ENCODE measurements at regions not wholly inside any gene's neighbourhood (a gene's known extent, or its start where the extent isn't known, plus 50 kb on each side); places are given as distances from the start of the nearest gene placed in this dataset.
"Not testable (repeated sequence)": the region's sequence is repeated elsewhere in the genome, so short reads cannot be mapped to it uniquely, and the experiment has no call there.

DNA sequence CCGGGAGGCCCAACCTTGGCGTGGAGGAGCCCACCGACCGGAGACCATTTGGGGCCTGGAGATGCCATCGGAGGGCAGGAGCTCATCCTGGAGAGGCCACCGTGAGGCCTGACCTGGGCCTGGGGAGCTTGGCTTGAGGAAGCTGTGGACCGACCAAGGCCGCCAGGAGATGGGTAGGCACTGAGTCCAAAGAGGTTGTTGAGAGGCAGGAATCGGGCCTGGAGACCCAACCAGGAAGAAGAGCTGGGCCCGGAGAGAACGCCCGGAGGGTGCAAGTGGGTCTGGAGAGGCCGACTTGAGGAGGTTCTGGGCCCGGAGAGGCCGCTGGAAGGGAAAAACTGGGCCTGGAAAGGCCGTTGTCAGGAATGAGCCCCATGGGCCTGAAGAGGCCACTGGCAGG, 313.8 kb downstream of the OR4F29 start:
- H4K20me1 ChIP-seq (ENCODE audit: insufficient read depth); H3K9me2 ChIP-seq (ENCODE audit: insufficient read depth, low read length); H3K27me3 ChIP-seq (ENCODE audit: insufficient read depth, low read depth, low read length); H3K36me3 ChIP-seq (ENCODE audit: insufficient read depth, low read length); H3K4me3 ChIP-seq (ENCODE audit: low read length); H3K9ac ChIP-seq (ENCODE audit: low read length); H2AFZ ChIP-seq (ENCODE audit: low read depth, low read length); H3K27ac ChIP-seq (ENCODE audit: low read length); H3K4me2 ChIP-seq (ENCODE audit: low read length); H3K9me3 ChIP-seq (ENCODE audit: low read length); H3F3A ChIP-seq (ENCODE audit: insufficient read depth, low read length, poor library complexity, severe bottlenecking); H3K79me2 ChIP-seq (replicated peaks; ENCODE audit: insufficient read depth, low read length): not testable (repeated sequence)

DNA sequence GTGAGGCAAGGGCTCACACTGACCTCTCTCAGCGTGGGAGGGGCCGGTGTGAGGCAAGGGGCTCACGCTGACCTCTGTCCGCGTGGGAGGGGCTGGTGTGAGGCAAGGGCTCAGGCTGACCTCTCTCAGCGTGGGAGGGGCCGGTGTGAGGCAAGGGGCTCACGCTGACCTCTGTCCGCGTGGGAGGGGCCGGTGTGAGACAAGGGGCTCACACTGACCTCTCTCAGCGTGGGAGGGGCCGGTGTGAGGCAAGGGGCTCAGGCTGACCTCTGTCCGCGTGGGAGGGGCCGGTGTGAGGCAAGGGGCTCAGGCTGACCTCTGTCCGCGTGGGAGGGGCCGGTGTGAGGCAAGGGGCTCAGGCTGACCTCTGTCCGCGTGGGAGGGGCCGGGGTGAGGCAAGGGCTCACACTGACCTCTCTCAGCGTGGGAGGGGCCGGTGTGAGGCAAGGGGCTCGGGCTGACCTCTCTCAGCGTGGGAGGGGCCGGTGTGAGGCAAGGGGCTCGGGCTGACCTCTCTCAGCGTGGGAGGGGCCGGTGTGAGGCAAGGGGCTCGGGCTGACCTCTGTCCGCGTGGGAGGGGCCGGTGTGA, 315.0 kb downstream of the OR4F29 start:
- not testable (repeated sequence) for H3K4me3 ChIP-seq (ENCODE audit: low read length); H3K9me3 ChIP-seq (ENCODE audit: low read length); H3K4me2 ChIP-seq (ENCODE audit: low read length); H3K9me2 ChIP-seq (ENCODE audit: insufficient read depth, low read length); H3K9ac ChIP-seq (ENCODE audit: low read length); H3K27ac ChIP-seq (ENCODE audit: low read length); H3K27me3 ChIP-seq (ENCODE audit: insufficient read depth, low read depth, low read length); H3K79me2 ChIP-seq (replicated peaks; ENCODE audit: insufficient read depth, low read length); H3F3A ChIP-seq (ENCODE audit: insufficient read depth, low read length, poor library complexity, severe bottlenecking); H3K36me3 ChIP-seq (ENCODE audit: insufficient read depth, low read length); H2AFZ ChIP-seq (ENCODE audit: low read depth, low read length); H4K20me1 ChIP-seq (ENCODE audit: insufficient read depth)

GRCh38 chr1:134936-135335, 316.5 kb downstream of the OR4F29 start:
- H3K36me3 ChIP-seq (ENCODE audit: insufficient read depth, low read length); H3K9ac ChIP-seq (ENCODE audit: low read length); H3F3A ChIP-seq (ENCODE audit: insufficient read depth, low read length, poor library complexity, severe bottlenecking); H2AFZ ChIP-seq (ENCODE audit: low read depth, low read length); H3K9me3 ChIP-seq (ENCODE audit: low read length); H3K27ac ChIP-seq (ENCODE audit: low read length); H3K4me3 ChIP-seq (ENCODE audit: low read length); H4K20me1 ChIP-seq (ENCODE audit: insufficient read depth); H3K27me3 ChIP-seq (ENCODE audit: insufficient read depth, low read depth, low read length); H3K79me2 ChIP-seq (replicated peaks; ENCODE audit: insufficient read depth, low read length); H3K9me2 ChIP-seq (ENCODE audit: insufficient read depth, low read length); H3K4me2 ChIP-seq (ENCODE audit: low read length): not testable (repeated sequence)

DNA sequence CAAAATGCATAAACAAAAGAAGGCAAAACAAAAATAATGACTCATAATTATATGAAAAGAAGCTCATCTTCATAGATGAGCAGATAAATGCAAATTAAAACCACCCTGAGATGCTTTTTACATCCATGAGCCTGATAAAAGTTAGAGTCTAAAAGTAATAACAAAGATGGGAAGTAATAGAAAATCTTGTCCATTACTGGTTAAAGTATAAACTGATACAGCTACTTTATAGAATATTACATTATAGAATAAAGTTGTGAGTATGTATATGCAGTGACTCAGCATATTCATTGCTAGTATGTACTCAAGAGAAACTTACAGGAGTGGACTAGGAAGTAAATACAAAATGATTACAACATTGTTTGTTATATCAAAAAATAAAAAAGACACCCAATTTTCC, 333.0 kb downstream of the OR4F29 start:
- not testable (repeated sequence) for H3K27ac ChIP-seq (ENCODE audit: low read length); H2AFZ ChIP-seq (ENCODE audit: low read depth, low read length); H3F3A ChIP-seq (ENCODE audit: insufficient read depth, low read length, poor library complexity, severe bottlenecking); H3K9ac ChIP-seq (ENCODE audit: low read length); H3K79me2 ChIP-seq (replicated peaks; ENCODE audit: insufficient read depth, low read length); H3K4me2 ChIP-seq (ENCODE audit: low read length); H3K36me3 ChIP-seq (ENCODE audit: insufficient read depth, low read length); H3K4me3 ChIP-seq (ENCODE audit: low read length); H4K20me1 ChIP-seq (ENCODE audit: insufficient read depth); H3K9me3 ChIP-seq (ENCODE audit: low read length); H3K27me3 ChIP-seq (ENCODE audit: insufficient read depth, low read depth, low read length); H3K9me2 ChIP-seq (ENCODE audit: insufficient read depth, low read length)

DNA sequence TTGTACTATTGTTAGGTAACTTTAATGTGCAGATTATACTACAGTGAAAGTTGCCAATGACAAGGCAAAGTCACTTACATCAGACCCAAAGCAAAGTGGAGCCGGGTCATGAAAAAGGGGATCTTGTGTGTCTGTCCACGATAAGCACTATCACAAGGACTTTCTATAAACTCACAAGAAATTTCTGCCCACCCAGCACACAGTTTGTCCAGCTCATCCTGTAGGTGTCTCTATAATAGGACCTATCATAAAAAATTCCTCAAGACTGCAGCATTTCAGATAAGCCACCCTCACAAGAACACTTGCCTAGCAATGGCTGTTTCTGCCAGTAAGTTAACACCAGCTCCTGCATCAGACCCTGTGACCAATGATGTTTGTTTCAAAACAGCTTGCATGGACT, 335.9 kb downstream of the OR4F29 start:
- not testable (repeated sequence) for H3F3A ChIP-seq (ENCODE audit: insufficient read depth, low read length, poor library complexity, severe bottlenecking); H3K27me3 ChIP-seq (ENCODE audit: insufficient read depth, low read depth, low read length); H3K9ac ChIP-seq (ENCODE audit: low read length); H3K79me2 ChIP-seq (replicated peaks; ENCODE audit: insufficient read depth, low read length); H3K27ac ChIP-seq (ENCODE audit: low read length); H2AFZ ChIP-seq (ENCODE audit: low read depth, low read length); H3K4me3 ChIP-seq (ENCODE audit: low read length); H3K9me3 ChIP-seq (ENCODE audit: low read length); H3K36me3 ChIP-seq (ENCODE audit: insufficient read depth, low read length); H4K20me1 ChIP-seq (ENCODE audit: insufficient read depth); H3K4me2 ChIP-seq (ENCODE audit: low read length); H3K9me2 ChIP-seq (ENCODE audit: insufficient read depth, low read length)

DNA sequence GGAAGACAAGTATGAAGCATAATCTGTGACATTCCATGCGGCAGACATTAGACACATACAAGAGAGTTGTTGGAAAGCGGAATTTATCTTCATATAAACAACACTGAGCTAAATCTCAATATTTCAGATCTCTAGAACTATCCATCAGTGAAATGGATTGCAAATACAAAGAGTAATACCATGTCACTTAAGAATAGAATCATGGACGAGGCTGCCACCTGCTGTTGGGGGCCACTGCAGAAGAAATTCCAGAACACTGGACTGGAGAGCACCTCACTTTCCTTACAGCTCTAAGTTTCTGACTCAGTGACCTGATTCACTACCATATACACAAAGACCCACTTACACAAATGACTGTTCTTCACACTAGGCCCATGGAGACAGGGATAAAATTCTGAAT, 346.7 kb downstream of the OR4F29 start:
- not testable (repeated sequence) for H3K79me2 ChIP-seq (replicated peaks; ENCODE audit: insufficient read depth, low read length); H3K4me3 ChIP-seq (ENCODE audit: low read length)

GRCh38 chr1:99481-99880, 352.0 kb downstream of the OR4F29 start:
- not testable (repeated sequence) for H3K79me2 ChIP-seq (replicated peaks; ENCODE audit: insufficient read depth, low read length); H2AFZ ChIP-seq (ENCODE audit: low read depth, low read length); H3K4me3 ChIP-seq (ENCODE audit: low read length); H4K20me1 ChIP-seq (ENCODE audit: insufficient read depth); H3K4me2 ChIP-seq (ENCODE audit: low read length); H3K9me2 ChIP-seq (ENCODE audit: insufficient read depth, low read length); H3F3A ChIP-seq (ENCODE audit: insufficient read depth, low read length, poor library complexity, severe bottlenecking); H3K9ac ChIP-seq (ENCODE audit: low read length); H3K36me3 ChIP-seq (ENCODE audit: insufficient read depth, low read length); H3K27me3 ChIP-seq (ENCODE audit: insufficient read depth, low read depth, low read length); H3K27ac ChIP-seq (ENCODE audit: low read length); H3K9me3 ChIP-seq (ENCODE audit: low read length)

More for the DNA sequence above, 346.7 kb downstream of the OR4F29 start:
- not testable (repeated sequence) for H4K20me1 ChIP-seq (ENCODE audit: insufficient read depth); H3F3A ChIP-seq (ENCODE audit: insufficient read depth, low read length, poor library complexity, severe bottlenecking); H3K36me3 ChIP-seq (ENCODE audit: insufficient read depth, low read length); H3K27ac ChIP-seq (ENCODE audit: low read length); H3K9ac ChIP-seq (ENCODE audit: low read length); H3K27me3 ChIP-seq (ENCODE audit: insufficient read depth, low read depth, low read length); H2AFZ ChIP-seq (ENCODE audit: low read depth, low read length); H3K9me3 ChIP-seq (ENCODE audit: low read length); H3K4me2 ChIP-seq (ENCODE audit: low read length); H3K9me2 ChIP-seq (ENCODE audit: insufficient read depth, low read length)

DNA sequence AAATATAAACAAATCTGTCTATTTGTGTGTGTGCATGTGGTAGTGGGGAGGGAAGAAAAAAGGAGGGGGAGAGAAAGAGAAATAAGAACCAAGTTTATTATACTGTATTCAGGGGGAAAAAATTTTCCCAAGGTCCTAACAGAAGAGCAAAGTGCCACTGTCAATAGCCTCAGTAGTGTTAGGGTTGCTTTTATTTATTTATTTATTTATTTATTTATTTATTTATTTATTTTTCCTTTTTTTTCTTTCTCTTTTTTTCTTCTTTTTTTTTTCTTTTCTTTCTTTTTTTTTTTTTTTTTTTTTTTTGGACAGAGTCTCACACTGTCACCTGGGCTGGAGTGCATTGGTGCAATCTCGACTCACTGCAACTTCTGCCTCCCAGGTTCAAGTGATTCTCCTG, 352.7 kb downstream of the OR4F29 start:
- H3K27ac ChIP-seq (ENCODE audit: low read length); H3K36me3 ChIP-seq (ENCODE audit: insufficient read depth, low read length); H3K79me2 ChIP-seq (replicated peaks; ENCODE audit: insufficient read depth, low read length); H2AFZ ChIP-seq (ENCODE audit: low read depth, low read length); H3K9ac ChIP-seq (ENCODE audit: low read length); H3K4me3 ChIP-seq (ENCODE audit: low read length); H3K9me2 ChIP-seq (ENCODE audit: insufficient read depth, low read length); H3F3A ChIP-seq (ENCODE audit: insufficient read depth, low read length, poor library complexity, severe bottlenecking); H3K27me3 ChIP-seq (ENCODE audit: insufficient read depth, low read depth, low read length); H4K20me1 ChIP-seq (ENCODE audit: insufficient read depth); H3K9me3 ChIP-seq (ENCODE audit: low read length); H3K4me2 ChIP-seq (ENCODE audit: low read length): not testable (repeated sequence)

All from neural cell (in vitro differentiated cells).